Loucy (cell line): ENCODE measurements at regions not wholly inside any gene's neighbourhood (a gene's known extent, or its start where the extent isn't known, plus 50 kb on each side); places are given as distances from the start of the nearest gene placed in this dataset.

Experiments
- EZH2phosphoT487 ChIP-seq: fragments of 200-600 bp; IDR thresholded peaks from 2 replicates; pipeline ENCODE4 v1.6.1; 2018; ENCODE audit warnings: antibody characterized with exemption, mild to moderate bottlenecking, moderate library complexity, borderline replicate concordance
- TF ChIP-seq, protein P1 (sequence below): fragments of 200-600 bp; sonication (generic); conservative IDR thresholded peaks from 2 replicates; pipeline ENCODE4 v1.5.1; 2014; ENCODE audit warnings: mild to moderate bottlenecking, antibody characterized with exemption, low read length

- TF ChIP-seq, protein P1, sequence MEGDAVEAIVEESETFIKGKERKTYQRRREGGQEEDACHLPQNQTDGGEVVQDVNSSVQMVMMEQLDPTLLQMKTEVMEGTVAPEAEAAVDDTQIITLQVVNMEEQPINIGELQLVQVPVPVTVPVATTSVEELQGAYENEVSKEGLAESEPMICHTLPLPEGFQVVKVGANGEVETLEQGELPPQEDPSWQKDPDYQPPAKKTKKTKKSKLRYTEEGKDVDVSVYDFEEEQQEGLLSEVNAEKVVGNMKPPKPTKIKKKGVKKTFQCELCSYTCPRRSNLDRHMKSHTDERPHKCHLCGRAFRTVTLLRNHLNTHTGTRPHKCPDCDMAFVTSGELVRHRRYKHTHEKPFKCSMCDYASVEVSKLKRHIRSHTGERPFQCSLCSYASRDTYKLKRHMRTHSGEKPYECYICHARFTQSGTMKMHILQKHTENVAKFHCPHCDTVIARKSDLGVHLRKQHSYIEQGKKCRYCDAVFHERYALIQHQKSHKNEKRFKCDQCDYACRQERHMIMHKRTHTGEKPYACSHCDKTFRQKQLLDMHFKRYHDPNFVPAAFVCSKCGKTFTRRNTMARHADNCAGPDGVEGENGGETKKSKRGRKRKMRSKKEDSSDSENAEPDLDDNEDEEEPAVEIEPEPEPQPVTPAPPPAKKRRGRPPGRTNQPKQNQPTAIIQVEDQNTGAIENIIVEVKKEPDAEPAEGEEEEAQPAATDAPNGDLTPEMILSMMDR, result no peak
- TF ChIP-seq EZH2phosphoT487, result no peak
Observed at GRCh38 chr5:81834021-81834660, 83.2 kb upstream of the SSBP2 start.
